PFSK-1 (cell line): ENCODE measurements at regions not wholly inside any gene's neighbourhood (a gene's known extent, or its start where the extent isn't known, plus 50 kb on each side); places are given as distances from the start of the nearest gene placed in this dataset.

Experiments used
- FOXP2 ChIP-seq: optimal IDR thresholded peaks from 2 replicates; pipeline ENCODE3; 2011; ENCODE audit warnings: borderline replicate concordance, control low read depth, inconsistent platforms; ENCODE audit not compliant: insufficient read depth; ENCODE audit errors: extremely low read length, extremely low read depth
- POLR2AphosphoS5 ChIP-seq: IDR thresholded peaks from 2 replicates; pipeline ENCODE4 v1.6.1; 2012; ENCODE audit warnings: low read depth, mild to moderate bottlenecking, control low read depth, low read length, moderate library complexity
- REST ChIP-seq, 2 experiments: IDR thresholded peaks; 2 replicates each; pipeline versions ENCODE4 v1.6.1 to v1.8.0; 2011 to 2012; ENCODE audit warnings: low read depth in 2 of 2, low read length in 2 of 2, control low read depth in 1 of 2, inconsistent platforms in 1 of 2, mild to moderate bottlenecking in 1 of 2, moderate library complexity in 1 of 2; ENCODE audit not compliant: insufficient read depth in 1 of 2
- SIN3A ChIP-seq: IDR thresholded peaks from 2 replicates; pipeline ENCODE4 v1.6.1; 2012; ENCODE audit warnings: mild to moderate bottlenecking, low read length, moderate library complexity, borderline replicate concordance; ENCODE audit not compliant: insufficient read depth
- TAF1 ChIP-seq: IDR thresholded peaks from 2 replicates; pipeline ENCODE4 v1.6.1; 2012; ENCODE audit warnings: low read length, control low read depth, borderline replicate concordance; ENCODE audit not compliant: insufficient read depth

GRCh38 chr13:50209631-50210030, 194.4 kb downstream of the KCNRG start:
- no peak for TF ChIP-seq TAF1
- TF ChIP-seq SIN3A = no peak
- TF ChIP-seq REST (IDR thresholded peaks at IDR 0.05; ENCODE audit: insufficient read depth in 1 of 2, low read depth in 2 of 2, low read length in 2 of 2) = no peak
- no peak for TF ChIP-seq FOXP2
- TF ChIP-seq POLR2AphosphoS5 = no peak

- TF ChIP-seq POLR2AphosphoS5 (no peak), FOXP2 (no peak), SIN3A (no peak), REST (IDR thresholded peaks at IDR 0.05; ENCODE audit: insufficient read depth in 1 of 2, low read depth in 2 of 2, low read length in 2 of 2) (no peak), TAF1 (no peak)
Measured at GRCh38 chr13:50213526-50213925, 198.3 kb downstream of the KCNRG start.

GRCh38 chr13:50214514-50214913, 199.3 kb downstream of the KCNRG start:
- TF ChIP-seq SIN3A (no peak), FOXP2 (no peak), TAF1 (no peak), POLR2AphosphoS5 (no peak), REST (IDR thresholded peaks at IDR 0.05; ENCODE audit: insufficient read depth in 1 of 2, low read depth in 2 of 2, low read length in 2 of 2) (no peak)

- TF ChIP-seq FOXP2 (no peak), TAF1 (no peak), POLR2AphosphoS5 (no peak), REST (IDR thresholded peaks at IDR 0.05; ENCODE audit: insufficient read depth in 1 of 2, low read depth in 2 of 2, low read length in 2 of 2) (no peak), SIN3A (no peak)
Measured at GRCh38 chr13:50215399-50215798, 200.2 kb downstream of the KCNRG start.

- no peak for TF ChIP-seq TAF1
- TF ChIP-seq FOXP2 = no peak
- TF ChIP-seq POLR2AphosphoS5 = no peak
Measured at GRCh38 chr13:50219743-50220142, 204.5 kb downstream of the KCNRG start.
